Lower leg skin (tissue), 3 donors: ENCODE measurements at regions not wholly inside any gene's neighbourhood (a gene's known extent, or its start where the extent isn't known, plus 50 kb on each side); places are given as distances from the start of the nearest gene placed in this dataset.

Experiments
- CTCF ChIP-seq, 3 donors: fragments of 450-650 bp; IDR thresholded peaks; one replicate each; pipeline ENCODE4 v1.5.1; 2016; ENCODE audit warnings: antibody characterized with exemption in 3 of 3, mild to moderate bottlenecking in 3 of 3, moderate library complexity in 2 of 3
- POLR2A ChIP-seq, 2 donors: fragments of 450-650 bp; IDR thresholded peaks; one replicate each; pipeline ENCODE4 v1.6.1; 2016 to 2017; ENCODE audit warnings: antibody characterized with exemption in 2 of 2, mild to moderate bottlenecking in 1 of 2, moderate library complexity in 1 of 2

GRCh38 chr12:47360771-47361388, 281.1 kb upstream of the AMIGO2 start:
- TF ChIP-seq CTCF (IDR thresholded peaks at IDR 0.05) (no peak), POLR2A (IDR thresholded peaks at IDR 0.05) (no peak)
